HuH-7 (cell line): ENCODE measurements at regions not wholly inside any gene's neighbourhood (a gene's known extent, or its start where the extent isn't known, plus 50 kb on each side); places are given as distances from the start of the nearest gene placed in this dataset.

ENCODE experiments used
- DNase-seq: peaks from one replicate; pipeline ENCODE4 v3.0.0; 2011; ENCODE audit warnings: low spot score

- no peak for DNase-seq
These were observed 1296.9 kb upstream of the SEL1L start for GRCh38 chr14:82830596-82830995.

- no peak for DNase-seq
These were observed 1302.8 kb upstream of the SEL1L start for GRCh38 chr14:82836256-82836950.

- DNase-seq, result no peak
These were observed 1304.0 kb upstream of the SEL1L start for GRCh38 chr14:82837611-82838140.

GRCh38 chr14:82850576-82850975 lies 1316.9 kb upstream of the SEL1L start:
- DNase-seq, result no peak

GRCh38 chr14:82854131-82854530 lies 1320.5 kb upstream of the SEL1L start:
- no peak for DNase-seq

- no peak for DNase-seq
These were observed 1321.2 kb upstream of the SEL1L start for GRCh38 chr14:82854901-82855300.

- DNase-seq, result no peak
These were observed 1322.3 kb upstream of the SEL1L start for GRCh38 chr14:82855912-82856391.

- no peak for DNase-seq
These were observed 1327.7 kb upstream of the SEL1L start for GRCh38 chr14:82861313-82861712.

GRCh38 chr14:82872494-82872893 lies 1338.8 kb upstream of the SEL1L start:
- DNase-seq, result no peak

- no peak for DNase-seq
These were observed 1345.3 kb upstream of the SEL1L start for GRCh38 chr14:82878951-82879350.

- no peak for DNase-seq
These were observed 1346.4 kb upstream of the SEL1L start for GRCh38 chr14:82879949-82880535.

- no peak for DNase-seq
These were observed 1353.0 kb upstream of the SEL1L start for GRCh38 chr14:82886670-82887069.

GRCh38 chr14:82889701-82890100 lies 1356.0 kb upstream of the SEL1L start:
- DNase-seq, result no peak

GRCh38 chr14:82896476-82896875 lies 1362.8 kb upstream of the SEL1L start:
- DNase-seq, result no peak

GRCh38 chr14:82897469-82898308 lies 1364.0 kb upstream of the SEL1L start:
- no peak for DNase-seq

GRCh38 chr14:82905762-82906161 lies 1372.1 kb upstream of the SEL1L start:
- no peak for DNase-seq

GRCh38 chr14:82911930-82912329 lies 1378.3 kb upstream of the SEL1L start:
- DNase-seq, result no peak

GRCh38 chr14:82913396-82913795 lies 1379.7 kb upstream of the SEL1L start:
- DNase-seq, result no peak

- no peak for DNase-seq
These were observed 1381.7 kb upstream of the SEL1L start for GRCh38 chr14:82915381-82915780.

- no peak for DNase-seq
These were observed 1402.0 kb upstream of the SEL1L start for GRCh38 chr14:82935691-82936090.

GRCh38 chr14:82951171-82951570 lies 1417.5 kb upstream of the SEL1L start:
- no peak for DNase-seq

- no peak for DNase-seq
These were observed 1430.1 kb upstream of the SEL1L start for GRCh38 chr14:82963756-82964155.
